H9 (cell line): ENCODE measurements at regions not wholly inside any gene's neighbourhood (a gene's known extent, or its start where the extent isn't known, plus 50 kb on each side); places are given as distances from the start of the nearest gene placed in this dataset.

Experiments used
- DNase-seq: peaks from one replicate; pipeline ENCODE4 v3.0.0-alpha.2; 2017
- H2AFZ ChIP-seq: one replicate; pipeline ENCODE4 v1.6.1; 2013; ENCODE audit warnings: mild to moderate bottlenecking, low read length, control low read depth, moderate library complexity
- H2AK5ac ChIP-seq: 2 replicates; pipeline ENCODE4 v1.6.1; 2013; ENCODE audit warnings: low read length, control low read depth, mixed read lengths; ENCODE audit not compliant: insufficient read length
- H2BK120ac ChIP-seq: one replicate; pipeline ENCODE4 v1.6.1; 2013; ENCODE audit warnings: low read depth, mild to moderate bottlenecking, low read length, control low read depth, inconsistent platforms; ENCODE audit not compliant: poor library complexity, severe bottlenecking
- H2BK12ac ChIP-seq: 2 replicates; pipeline ENCODE4 v1.6.1; 2013; ENCODE audit warnings: low read length, control low read depth, mixed read lengths, low read depth; ENCODE audit not compliant: insufficient read length
- H2BK15ac ChIP-seq: 2 replicates; pipeline ENCODE4 v1.6.1; 2013; ENCODE audit warnings: low read depth, low read length, control low read depth
- H2BK20ac ChIP-seq: one replicate; pipeline ENCODE4 v1.6.1; 2013; ENCODE audit warnings: low read depth, mild to moderate bottlenecking, low read length, control low read depth, inconsistent platforms; ENCODE audit not compliant: poor library complexity, severe bottlenecking
- H2BK5ac ChIP-seq: 2 replicates; pipeline ENCODE4 v1.6.1; 2013; ENCODE audit warnings: low read length, control low read depth, mixed read lengths; ENCODE audit not compliant: insufficient read length
- H3K14ac ChIP-seq: 2 replicates; pipeline ENCODE4 v1.6.1; 2013; ENCODE audit warnings: low read length, control low read depth; ENCODE audit not compliant: insufficient read depth
- H3K18ac ChIP-seq: 2 replicates; pipeline ENCODE4 v1.6.1; 2013; ENCODE audit warnings: low read depth, mild to moderate bottlenecking, mixed read lengths, low read length, control low read depth; ENCODE audit not compliant: insufficient read length
- H3K23ac ChIP-seq: 2 replicates; pipeline ENCODE4 v1.6.1; 2013; ENCODE audit warnings: low read length, control low read depth, mixed read lengths, low read depth; ENCODE audit not compliant: insufficient read length
- H3K23me2 ChIP-seq: 2 replicates; pipeline ENCODE4 v1.6.1; 2013; ENCODE audit warnings: low read depth, mild to moderate bottlenecking, mixed read lengths, low read length, control low read depth; ENCODE audit not compliant: insufficient read length, poor library complexity, severe bottlenecking
- H3K27ac ChIP-seq: 2 replicates; pipeline ENCODE4 v1.5.1; 2013; ENCODE audit warnings: low read length, control low read depth, mixed read lengths, low read depth; ENCODE audit not compliant: insufficient read length
- H3K27me3 ChIP-seq: 2 replicates; pipeline ENCODE4 v1.6.1; 2013; ENCODE audit warnings: low read length, control low read depth, inconsistent platforms; ENCODE audit not compliant: insufficient read depth
- H3K4ac ChIP-seq: 2 replicates; pipeline ENCODE4 v1.6.1; 2013; ENCODE audit warnings: low read depth, mild to moderate bottlenecking, control low read depth, inconsistent platforms, low read length, moderate library complexity
- H3K4me1 ChIP-seq: 2 replicates; pipeline ENCODE4 v1.6.1; 2013; ENCODE audit warnings: low read length, control low read depth, inconsistent platforms; ENCODE audit not compliant: insufficient read depth
- H3K4me2 ChIP-seq: 2 replicates; pipeline ENCODE4 v1.6.1; 2013; ENCODE audit warnings: low read length, control low read depth, mixed read lengths; ENCODE audit not compliant: insufficient read length, insufficient read depth
- H3K56ac ChIP-seq: 2 replicates; pipeline ENCODE4 v1.6.1; 2013; ENCODE audit warnings: low read depth, mild to moderate bottlenecking, mixed read lengths, low read length, control low read depth; ENCODE audit not compliant: insufficient read length
- H3K79me1 ChIP-seq: 2 replicates; pipeline ENCODE4 v1.6.1; 2013; ENCODE audit warnings: low read depth, mild to moderate bottlenecking, moderate library complexity, low read length, control low read depth, inconsistent platforms; ENCODE audit not compliant: insufficient read depth, poor library complexity, severe bottlenecking
- H3K79me2 ChIP-seq: 2 replicates; pipeline ENCODE4 v1.6.1; 2013; ENCODE audit warnings: low read length, control low read depth, inconsistent platforms; ENCODE audit not compliant: insufficient read depth
- H3K9ac ChIP-seq: 2 replicates; pipeline ENCODE4 v1.6.1; 2013; ENCODE audit warnings: low read length, control low read depth, mixed read lengths; ENCODE audit not compliant: insufficient read length; ENCODE audit errors: extremely low read depth
- H3K9me3 ChIP-seq: one replicate; pipeline ENCODE4 v1.6.1; 2013; ENCODE audit warnings: low read depth, low read length, inconsistent platforms; ENCODE audit not compliant: control insufficient read depth
- H3T11ph ChIP-seq: one replicate; pipeline ENCODE4 v1.6.1; 2013; ENCODE audit warnings: mild to moderate bottlenecking, low read length, control low read depth, inconsistent platforms
- H4K20me1 ChIP-seq: one replicate; pipeline ENCODE4 v1.6.1; 2013; ENCODE audit not compliant: control insufficient read depth, insufficient read length, insufficient read depth
- H4K5ac ChIP-seq: 2 replicates; pipeline ENCODE4 v1.6.1; 2013; ENCODE audit warnings: low read depth, mild to moderate bottlenecking, mixed read lengths, low read length, control low read depth; ENCODE audit not compliant: insufficient read length
- H4K8ac ChIP-seq: replicated peaks from 2 replicates; pipeline ENCODE4 v1.6.1; 2013; ENCODE audit warnings: low read length, control low read depth, mixed read lengths, low read depth; ENCODE audit not compliant: insufficient read length
- H4K91ac ChIP-seq: 2 replicates; pipeline ENCODE4 v1.6.1; 2013; ENCODE audit warnings: low read depth, mild to moderate bottlenecking, moderate library complexity, mixed read lengths, low read length, control low read depth; ENCODE audit not compliant: insufficient read length
- H3K27ac Mint-ChIP-seq, 3 experiments: 2 replicates in 2 of 3; 3 replicates in 1 of 3; pipeline ENCODE4 v1.8.0; 2020 to 2021; ENCODE audit warnings: mixed read lengths in 3 of 3, mild to moderate bottlenecking in 1 of 3, moderate library complexity in 1 of 3
- H3K27me3 Mint-ChIP-seq: 2 replicates; pipeline ENCODE4 v1.8.0; 2021; ENCODE audit warnings: low read depth, mild to moderate bottlenecking, moderate library complexity, mixed read lengths
- H3K36me3 Mint-ChIP-seq, 3 experiments: 2 replicates in 2 of 3; 3 replicates in 1 of 3; pipeline ENCODE4 v1.8.0; 2020 to 2021; ENCODE audit warnings: low read depth in 3 of 3, mixed read lengths in 3 of 3; ENCODE audit not compliant: insufficient read depth in 1 of 3
- H3K4me1 Mint-ChIP-seq, 2 experiments: 2 replicates each; pipeline ENCODE4 v1.8.0; 2020; ENCODE audit warnings: mixed read lengths in 2 of 2
- H3K4me3 Mint-ChIP-seq, 2 experiments: 2 replicates in 1 of 2; 3 replicates in 1 of 2; pipeline ENCODE4 v1.8.0; 2020 to 2021; ENCODE audit warnings: mild to moderate bottlenecking in 2 of 2, mixed read lengths in 2 of 2, moderate library complexity in 1 of 2
- H3K9me3 Mint-ChIP-seq, 2 experiments: 2 replicates in 1 of 2; 3 replicates in 1 of 2; pipeline ENCODE4 v1.8.0; 2020; ENCODE audit warnings: mild to moderate bottlenecking in 2 of 2, mixed read lengths in 2 of 2, moderate library complexity in 1 of 2
- CTCF ChIP-seq: fragments of 200-600 bp; sonication (generic); conservative IDR thresholded peaks from 3 replicates; pipeline ENCODE4 v1.8.0; 2021; ENCODE audit warnings: antibody characterized with exemption, mild to moderate bottlenecking
- WGBS: extraction: QIAGEN DNeasy Blood & Tissue Kit; methylation state at CpG from one replicate; pipeline ENCODE4 v1.1.7; 2013; ENCODE audit warnings: missing lambda C conversion rate, low lambda C conversion rate, mixed read lengths; ENCODE audit not compliant: insufficient read length; ENCODE audit errors: extremely low coverage; 5-methylcytosine and 5-hydroxymethylcytosine counted together

- Histone ChIP-seq H2BK20ac (no peak overlapping the region), H2BK120ac (no peak overlapping the region), H3K23me2 (no peaks in the 10 kb centered on the region), H3K4me2 (no peak overlapping the region), H3K56ac (no peak overlapping the region), H3K9me3 (no peaks in the 10 kb centered on the region), H3K4me1 (peaks cover 2% of the 10 kb centered on the region; the same call in 1 of the 2 replicates), H4K5ac (no peak overlapping the region), H3K9ac (no peak overlapping the region), H4K8ac (no peak overlapping the region), H3K14ac (no peak overlapping the region), H3K79me1 (no peaks in the 10 kb centered on the region), H2BK5ac (no peak overlapping the region), H2BK12ac (no peak overlapping the region), H4K20me1 (no peaks in the 10 kb centered on the region), H3K18ac (no peak overlapping the region), H3K23ac (no peak overlapping the region), H3K79me2 (no peaks in the 10 kb centered on the region), H2AFZ (no peak overlapping the region), H4K91ac (no peak overlapping the region), H3K4ac (no peak overlapping the region), H3T11ph (no peak overlapping the region), H2AK5ac (no peak overlapping the region), H3K27me3 (no peaks in the 10 kb centered on the region), H3K27ac (no peak overlapping the region), H2BK15ac (no peak overlapping the region)
- Mint-ChIP-seq H3K27me3 (no peaks in the 10 kb centered on the region), H3K27ac (no peak overlapping the region), H3K4me3 (no peak overlapping the region), H3K4me1 (peaks cover 11 to 15% of the 10 kb centered on the region in 2 experiments), H3K9me3 (peaks cover 0 to 2% of the 10 kb centered on the region in 2 experiments; a peak in 1 of 5 replicates), H3K36me3 (0 out of 7 replicates have a peak, but pooled peaks cover 0 to 3% (median 0%) of the 10 kb centered on the region in 3 experiments)
- no peak for DNase-seq
- no CpG with 5 or more reads among the region's 4 CpGs for WGBS
- TF ChIP-seq CTCF = no peak
Observed at GRCh38 chr15:62430552-62430951, 265.5 kb upstream of the C2CD4B start.
